NCI-H1694 (cell line): ENCODE measurements at regions not wholly inside any gene's neighbourhood (a gene's known extent, or its start where the extent isn't known, plus 50 kb on each side); places are given as distances from the start of the nearest gene placed in this dataset.
A peak's percentile ranks its signal among the peaks of the same experiment; 100 is the strongest.
"Not testable (repeated sequence)": the region's sequence is repeated elsewhere in the genome, so short reads cannot be mapped to it uniquely, and the experiment has no call there.

Source experiments
- DNase-seq: peaks from one replicate; lab custom pipeline; 2025; lab: John Stamatoyannopoulos, UW

GRCh38 chr2:4916094-4916493 is 776.1 kb upstream of the SOX11 start:
- DNase-seq, result no peak

DNA sequence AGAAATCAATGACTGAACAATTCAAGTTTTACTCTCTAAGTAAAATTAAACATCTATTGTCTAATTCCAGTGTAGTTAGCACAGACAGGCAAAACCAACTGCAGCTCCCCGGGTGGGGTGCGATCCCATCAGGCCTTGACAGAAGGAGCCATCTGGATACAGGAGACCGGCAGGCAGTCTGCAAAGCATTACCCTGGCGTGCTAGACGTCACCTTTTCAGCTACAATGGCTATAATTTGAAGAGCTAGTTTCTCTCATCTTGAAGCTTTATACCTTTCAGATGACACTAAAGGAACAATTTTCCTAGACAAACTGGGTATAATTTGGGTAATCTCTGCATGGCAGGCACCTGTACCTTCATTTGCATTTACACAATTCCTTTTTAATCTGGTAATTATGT is 761.5 kb upstream of the SOX11 start:
- peak; percentile 87 for DNase-seq

DNA sequence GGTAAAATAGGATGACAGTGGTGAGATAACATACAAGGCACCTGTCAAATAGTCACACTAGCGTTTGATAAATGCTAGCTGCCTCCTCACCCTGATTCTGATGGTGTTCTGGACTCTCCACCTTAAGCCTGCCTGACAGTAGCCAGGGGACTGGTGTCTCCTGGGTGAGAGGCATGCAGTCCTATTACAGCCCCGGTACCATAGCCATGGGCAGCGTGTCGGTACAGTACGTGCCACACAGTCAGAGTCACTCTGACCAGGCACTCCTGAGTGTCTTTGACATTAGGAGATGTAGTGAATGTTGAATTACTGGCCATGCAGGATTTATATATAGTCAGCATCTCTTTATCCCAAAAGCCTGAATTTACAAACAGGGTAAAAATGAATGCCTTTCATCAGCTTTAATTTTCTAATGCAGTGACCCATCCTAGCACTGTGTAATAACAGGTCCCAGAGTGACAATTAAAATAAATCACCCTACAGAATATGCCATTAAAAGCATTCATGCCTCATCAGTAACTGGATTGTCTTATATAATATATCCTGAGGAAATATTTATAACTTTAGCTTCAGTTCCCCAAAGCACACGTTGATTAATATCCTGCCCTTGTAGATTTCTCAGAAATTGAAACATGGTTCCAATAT is 760.3 kb upstream of the SOX11 start:
- no peak for DNase-seq

DNA sequence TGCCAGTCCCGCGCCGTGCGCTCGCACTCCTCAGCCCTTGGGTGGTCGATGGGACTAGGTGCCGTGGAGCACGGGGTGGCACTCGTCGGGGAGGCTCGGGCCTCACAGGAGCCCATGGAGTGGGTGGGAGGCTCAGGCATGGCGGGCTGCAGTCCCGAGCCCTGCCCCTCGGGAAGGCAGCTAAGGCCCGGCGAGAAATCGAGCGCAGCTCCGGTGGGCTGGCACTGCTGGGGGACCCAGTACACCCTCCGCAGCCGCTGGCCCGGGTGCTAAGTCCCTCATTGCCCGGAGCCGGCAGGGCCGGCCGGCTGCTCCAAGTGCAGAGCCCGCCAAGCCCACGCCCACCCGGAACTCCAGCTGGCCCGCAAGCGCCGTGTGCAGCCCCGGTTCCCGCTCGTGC is 756.9 kb upstream of the SOX11 start:
- not testable (repeated sequence) for DNase-seq

DNA sequence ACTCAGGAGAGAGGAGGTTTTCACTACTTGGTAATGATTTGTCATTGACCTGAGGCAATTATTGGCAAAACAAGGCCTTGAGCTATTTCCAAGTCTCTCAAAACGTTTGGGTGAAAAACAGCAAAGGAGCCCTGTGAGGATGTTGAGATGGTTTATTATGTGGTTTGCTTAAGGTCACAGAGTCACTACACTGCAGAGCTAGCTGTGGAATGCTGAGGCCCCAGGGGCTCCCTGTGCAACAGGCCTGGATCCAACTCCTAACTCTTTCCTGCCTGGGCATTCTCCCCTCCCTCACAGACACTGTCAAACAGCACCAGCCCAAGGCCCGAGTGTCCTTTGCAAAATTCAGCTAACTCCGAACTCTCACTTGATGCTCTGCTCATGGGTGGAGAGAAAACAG is 754.6 kb upstream of the SOX11 start:
- no peak for DNase-seq

DNA sequence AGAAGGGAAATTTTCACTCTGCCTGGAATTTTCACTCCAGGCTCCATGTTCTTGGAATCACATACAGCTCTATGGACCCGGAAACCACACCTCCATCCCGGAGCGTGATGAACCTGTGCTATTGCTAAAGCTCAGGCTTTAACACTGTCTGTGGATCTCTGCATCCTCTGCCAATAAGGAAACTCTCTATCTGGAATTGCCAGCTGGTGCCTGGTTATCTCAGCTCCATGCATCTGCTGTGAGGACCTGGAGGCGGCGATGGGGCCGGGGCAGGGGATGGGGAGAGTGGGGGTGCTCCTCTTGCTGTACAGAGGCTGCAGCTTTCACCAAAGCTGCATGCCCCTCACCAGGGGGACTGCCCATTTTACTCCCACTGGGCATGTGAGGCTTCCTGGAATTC is 754.0 kb upstream of the SOX11 start:
- DNase-seq, result peak; percentile 49

GRCh38 chr2:4942441-4942840 is 749.7 kb upstream of the SOX11 start:
- no peak for DNase-seq

- no peak for DNase-seq
Measured at GRCh38 chr2:4947911-4948310, 744.3 kb upstream of the SOX11 start.

DNA sequence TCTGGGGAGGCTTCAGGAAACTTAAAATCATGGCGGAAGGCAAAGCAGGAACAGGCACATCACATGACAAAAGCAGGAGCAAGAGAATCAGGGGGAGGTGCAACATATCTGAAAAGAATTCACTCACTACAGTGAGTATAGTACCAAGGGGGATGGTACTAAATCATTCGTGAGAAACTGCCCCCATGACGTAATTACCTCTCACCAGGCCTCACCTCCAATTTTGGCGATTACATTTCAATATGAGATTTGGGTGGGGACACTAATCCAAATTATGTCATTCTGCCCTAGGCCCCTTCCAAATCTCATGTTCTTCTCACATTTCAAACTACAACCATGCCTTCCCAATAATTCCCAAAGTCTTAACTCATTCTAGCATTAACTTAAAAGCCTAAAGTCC is 740.8 kb upstream of the SOX11 start:
- no peak for DNase-seq

GRCh38 chr2:4959219-4959618 is 733.0 kb upstream of the SOX11 start:
- no peak for DNase-seq

DNA sequence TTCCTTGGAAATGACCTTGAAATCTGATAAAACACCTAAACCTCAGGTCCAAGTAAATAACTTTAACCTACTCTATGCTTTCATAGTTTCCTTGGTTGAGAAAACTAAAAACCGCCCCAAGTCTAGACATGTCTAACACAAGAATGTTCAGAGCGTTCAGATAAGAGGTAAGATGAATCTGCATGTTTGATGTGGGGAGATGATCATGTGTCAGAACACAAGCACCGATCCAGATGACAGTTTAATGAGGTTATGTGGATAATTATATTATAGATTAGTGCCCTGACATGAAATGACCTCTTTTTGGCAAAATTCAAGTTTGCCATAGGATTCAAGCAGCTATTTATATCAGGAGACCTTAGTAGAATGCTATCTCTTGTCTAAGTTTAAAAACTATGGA is 729.8 kb upstream of the SOX11 start:
- no peak for DNase-seq

DNA sequence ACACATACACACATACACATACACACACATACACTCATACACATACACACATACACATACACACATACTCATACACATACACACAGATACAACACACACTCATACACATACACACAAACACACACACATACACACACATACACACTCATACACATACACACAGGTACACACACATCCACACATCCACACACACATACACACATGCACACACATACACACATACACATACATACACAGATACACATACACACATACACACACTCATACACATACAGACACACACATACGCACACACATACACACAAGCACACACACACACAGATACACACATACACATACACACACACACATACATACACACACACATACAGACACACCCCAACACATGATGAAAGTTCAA is 729.1 kb upstream of the SOX11 start:
- no peak for DNase-seq

- no peak for DNase-seq
Measured at GRCh38 chr2:4964001-4964540, 728.1 kb upstream of the SOX11 start.

GRCh38 chr2:4964579-4964978 is 727.6 kb upstream of the SOX11 start:
- DNase-seq, result no peak

DNA sequence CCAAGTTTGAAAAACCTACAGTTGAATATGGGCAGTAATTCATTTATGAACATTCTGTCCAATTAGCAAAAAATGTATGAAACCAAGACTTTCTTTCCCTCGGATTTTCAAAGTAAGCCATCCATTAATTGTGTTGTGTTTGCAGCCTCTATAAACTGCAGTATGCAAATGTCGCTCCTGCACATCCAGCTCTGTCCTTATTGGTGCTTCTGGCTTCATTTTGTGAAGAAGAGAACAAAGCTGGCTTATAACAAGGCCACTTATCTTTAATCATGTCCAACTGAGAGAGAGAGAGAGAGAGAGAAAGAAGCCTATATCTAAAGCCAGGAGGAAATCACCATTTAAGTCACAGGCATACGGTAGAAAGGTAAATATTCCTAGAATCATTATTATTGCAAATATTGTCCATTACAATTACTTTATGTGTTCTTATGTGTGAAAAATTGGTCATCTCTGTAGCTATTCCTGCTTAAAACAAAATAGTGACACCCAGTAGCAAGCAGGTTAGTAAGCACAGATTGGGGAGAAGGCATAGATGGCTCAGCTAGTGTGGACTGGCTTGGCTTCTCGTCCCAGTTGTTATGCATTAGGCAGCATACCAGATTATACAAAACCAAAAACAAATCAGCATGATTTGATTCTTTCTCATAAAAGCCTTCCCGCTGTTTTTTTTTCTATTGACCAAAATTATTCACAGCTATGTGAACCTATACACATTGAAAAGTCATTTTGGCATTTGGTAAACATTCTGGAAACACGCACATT is 726.4 kb upstream of the SOX11 start:
- DNase-seq, result no peak

DNA sequence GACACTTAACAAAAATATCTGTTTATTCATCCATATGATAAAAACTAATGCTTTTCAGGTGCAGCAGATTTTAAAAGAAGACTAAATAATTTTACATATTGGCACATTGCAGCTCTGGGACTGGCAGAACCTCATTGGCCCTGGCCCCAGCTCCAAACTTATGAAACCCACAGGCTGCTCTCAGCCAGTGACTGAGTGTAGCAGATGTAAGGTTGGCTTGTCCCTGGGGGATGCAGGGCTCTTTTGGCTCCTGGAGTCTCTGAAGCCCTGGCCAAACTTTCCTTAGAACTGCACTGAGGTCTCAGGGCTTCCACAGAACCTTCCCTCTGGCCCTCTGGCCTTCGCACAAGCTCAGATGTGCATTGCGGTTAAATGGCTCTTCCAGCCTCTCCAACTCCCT is 725.0 kb upstream of the SOX11 start:
- no peak for DNase-seq

- DNase-seq, result no peak
Measured at GRCh38 chr2:4972472-4972871, 719.7 kb upstream of the SOX11 start.

GRCh38 chr2:4973354-4973753 is 718.8 kb upstream of the SOX11 start:
- no peak for DNase-seq

DNA sequence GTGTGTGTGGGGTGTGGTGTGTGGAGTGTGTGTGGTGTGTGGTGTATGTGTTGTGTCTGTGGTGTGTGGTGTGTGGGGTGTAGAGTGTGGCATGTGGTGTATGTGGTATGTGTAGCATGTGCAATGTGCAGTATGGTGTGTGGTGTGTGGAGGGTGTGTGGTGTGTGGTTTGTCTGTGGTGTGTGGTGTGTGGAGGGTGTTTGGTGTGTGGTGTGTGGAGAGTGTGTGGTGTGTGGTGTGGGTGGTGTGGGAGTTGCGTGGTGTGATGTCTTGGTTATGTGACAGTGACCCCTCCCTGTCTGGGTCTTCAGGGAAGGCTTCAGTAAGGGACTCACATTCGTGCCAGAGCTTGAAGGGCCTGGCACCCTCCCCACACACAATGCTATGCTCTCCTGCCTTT is 718.2 kb upstream of the SOX11 start:
- no peak for DNase-seq

DNA sequence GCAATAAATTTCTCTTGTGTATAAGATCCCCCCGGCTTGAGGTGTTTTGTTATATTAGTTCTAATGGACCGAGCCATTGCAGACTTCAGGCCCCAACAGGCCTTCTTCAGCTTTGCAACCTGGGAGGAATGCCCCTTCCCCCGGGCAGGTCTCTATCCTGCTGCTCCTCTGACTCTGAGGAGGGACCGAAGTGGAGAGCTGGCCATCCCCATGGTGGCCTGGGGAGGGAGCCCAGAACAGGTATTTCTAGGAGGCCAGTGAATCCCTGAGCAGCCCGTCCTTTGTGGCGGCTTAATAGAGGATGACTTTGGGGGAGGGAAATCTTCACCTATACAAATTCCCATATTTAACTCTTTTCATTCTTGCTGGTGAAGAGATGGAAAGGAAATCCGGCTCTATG is 715.8 kb upstream of the SOX11 start:
- no peak for DNase-seq

DNA sequence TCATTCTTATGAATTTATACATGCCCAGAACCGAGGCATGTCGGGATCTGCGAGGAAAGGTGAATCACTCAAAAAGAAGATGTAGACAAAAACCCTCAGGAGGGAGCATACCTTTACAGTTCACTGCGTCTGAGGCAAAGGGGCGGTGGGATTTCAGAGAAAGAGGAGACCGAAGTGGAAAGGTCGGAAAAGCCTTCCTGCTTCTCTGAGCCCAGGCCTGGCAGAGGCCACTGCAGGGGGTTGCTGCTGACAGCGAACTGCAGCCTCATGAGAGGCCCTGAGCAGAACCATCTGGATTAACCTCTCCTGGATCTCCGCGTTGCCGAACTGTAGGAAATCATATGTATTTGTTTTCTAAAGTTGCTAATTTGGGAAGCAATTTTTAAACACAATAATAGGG is 713.1 kb upstream of the SOX11 start:
- DNase-seq, result no peak

- no peak for DNase-seq
Measured at GRCh38 chr2:4980995-4981394, 711.2 kb upstream of the SOX11 start.

- DNase-seq, result no peak
Measured at GRCh38 chr2:4981802-4982409, 710.3 kb upstream of the SOX11 start.
